Activated CD4-positive, CD25-positive, alpha-beta regulatory T cell treated with anti-CD3 and anti-CD28 coated beads, Interleukin-2, amount 50 U/mL, for 72 hours (primary cell): ENCODE measurements at regions not wholly inside any gene's neighbourhood (a gene's known extent, or its start where the extent isn't known, plus 50 kb on each side); places are given as distances from the start of the nearest gene placed in this dataset.
"Not testable (repeated sequence)": the region's sequence is repeated elsewhere in the genome, so short reads cannot be mapped to it uniquely, and the experiment has no call there.

Experiments
- DNase-seq: peaks from one replicate; pipeline ENCODE4 v3.0.0; 2021

DNA sequence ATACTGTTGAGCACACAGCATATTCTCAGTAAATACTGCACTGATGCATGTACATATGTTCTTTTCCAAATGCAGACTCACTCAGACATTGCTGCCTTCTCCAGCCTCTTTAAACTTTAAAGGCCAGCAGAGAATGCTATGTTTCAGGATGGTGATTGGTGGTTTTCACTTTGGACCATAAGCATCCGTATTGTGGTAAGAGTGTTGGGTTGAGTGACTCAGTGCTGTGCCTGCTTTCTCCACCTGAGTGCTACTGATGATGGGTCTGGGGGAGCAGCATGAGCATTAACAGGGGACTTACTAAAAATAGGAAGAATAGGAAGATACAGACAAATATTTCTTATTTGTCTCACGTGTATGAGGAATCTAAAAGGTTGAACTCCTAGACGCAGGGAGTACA, 56.3 kb upstream of the ZNF92 start:
- no peak for DNase-seq

DNA sequence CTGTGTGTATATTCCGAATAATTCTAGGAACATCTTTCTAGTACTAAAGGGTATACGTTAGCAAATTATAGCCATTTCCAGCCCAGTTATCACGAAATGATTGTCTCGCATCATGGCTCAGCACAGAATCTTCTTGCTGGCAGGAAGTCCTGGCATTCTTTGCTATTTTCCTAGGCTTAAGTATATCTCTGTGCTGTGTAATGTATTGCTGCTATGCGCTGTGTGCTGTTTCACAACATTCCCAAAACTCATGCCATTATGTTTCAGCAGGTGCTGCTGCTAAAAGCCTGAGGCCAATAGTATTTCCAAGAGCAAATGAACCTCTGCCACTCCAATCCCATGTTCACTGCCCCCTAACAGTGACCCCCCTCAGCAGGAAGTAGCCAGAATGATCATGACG, 62.9 kb upstream of the ZNF92 start:
- DNase-seq, result no peak

DNA sequence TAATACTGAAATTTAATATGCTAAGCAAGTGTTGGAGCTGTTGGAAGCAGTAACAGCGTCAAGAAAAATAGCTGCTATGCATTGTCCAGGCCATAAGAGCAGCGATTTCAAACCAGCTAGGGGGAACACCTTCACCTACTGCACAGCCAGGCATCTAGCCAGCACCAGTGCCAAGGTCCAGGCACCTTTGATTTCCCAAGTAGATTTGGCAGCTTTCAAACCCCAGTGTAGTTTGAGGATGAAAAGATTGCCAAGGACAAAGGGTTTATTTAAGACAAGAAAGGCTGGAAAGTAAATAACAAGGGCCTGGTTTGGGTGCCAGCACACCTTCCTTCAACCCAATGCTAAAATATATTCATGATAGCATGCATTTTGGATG, 65.4 kb upstream of the ZNF92 start:
- DNase-seq, result no peak

DNA sequence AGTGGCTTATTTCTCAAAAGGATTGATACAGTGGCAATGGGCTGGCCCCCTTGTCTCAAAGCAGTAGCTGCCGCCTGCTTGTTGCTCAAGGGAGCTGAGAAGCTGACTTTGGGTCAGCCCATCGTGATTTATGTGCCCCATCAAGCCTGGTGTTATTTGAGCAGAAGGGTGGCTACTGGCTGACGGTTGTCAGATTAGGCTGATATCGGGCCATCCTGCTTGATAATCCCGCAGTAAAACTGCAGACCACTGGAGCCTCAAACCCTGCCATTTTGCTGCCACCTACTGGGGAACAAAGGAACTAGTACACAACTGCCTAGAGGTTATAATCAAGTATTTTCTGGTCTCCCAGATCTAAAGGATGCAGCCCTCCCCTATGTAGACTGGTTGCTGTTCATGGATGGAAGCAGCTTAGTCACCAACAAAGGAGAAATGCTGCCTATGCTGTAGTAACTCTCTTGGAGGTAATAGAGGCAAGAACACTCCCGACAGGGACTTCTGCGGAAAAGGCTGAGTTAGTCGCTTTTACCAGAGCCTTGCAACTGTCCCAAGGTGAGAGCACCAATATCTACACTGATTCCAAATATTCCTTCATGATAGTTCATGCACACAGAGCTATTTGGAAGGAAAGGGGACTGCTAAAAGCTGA, 65.9 kb upstream of the ZNF92 start:
- no peak for DNase-seq

DNA sequence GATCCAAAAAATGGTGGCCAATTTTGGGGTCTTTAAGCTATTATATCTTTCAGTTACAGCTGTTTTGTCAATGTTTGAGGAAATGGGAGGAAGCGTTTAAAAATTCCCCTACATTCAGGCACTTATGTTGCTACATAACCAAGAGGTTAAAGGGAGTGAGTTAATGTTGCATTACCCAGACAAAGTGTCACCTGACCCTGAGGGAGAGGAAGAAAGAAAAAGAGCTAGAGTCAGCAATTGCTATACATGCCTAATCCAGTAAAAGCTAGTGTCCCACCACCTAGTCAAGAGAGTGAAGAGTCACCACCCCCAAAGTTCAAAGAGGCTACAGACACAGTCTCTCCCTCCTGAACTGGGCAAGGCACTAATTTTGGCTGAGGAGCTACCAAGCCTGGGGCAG, 69.5 kb upstream of the ZNF92 start:
- DNase-seq, result no peak

DNA sequence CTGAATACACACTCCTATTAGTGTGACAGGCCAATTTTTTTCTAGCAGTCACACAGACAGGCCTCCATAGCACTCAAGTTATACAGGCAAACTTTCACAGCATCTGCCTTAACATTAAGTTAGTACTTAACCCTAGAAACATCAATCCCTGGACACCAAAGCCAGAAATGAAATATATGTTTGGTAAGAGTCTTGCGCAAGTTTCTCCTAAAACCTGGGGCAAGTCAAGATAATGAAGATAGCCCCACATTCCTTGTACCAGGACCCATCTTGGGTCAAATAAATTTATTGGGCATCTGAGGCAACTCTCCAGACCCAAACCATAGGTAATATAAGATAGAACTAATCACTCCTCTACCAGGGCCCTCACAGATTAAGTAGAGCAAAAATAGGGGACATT, 70.8 kb upstream of the ZNF92 start:
- DNase-seq, result no peak

DNA sequence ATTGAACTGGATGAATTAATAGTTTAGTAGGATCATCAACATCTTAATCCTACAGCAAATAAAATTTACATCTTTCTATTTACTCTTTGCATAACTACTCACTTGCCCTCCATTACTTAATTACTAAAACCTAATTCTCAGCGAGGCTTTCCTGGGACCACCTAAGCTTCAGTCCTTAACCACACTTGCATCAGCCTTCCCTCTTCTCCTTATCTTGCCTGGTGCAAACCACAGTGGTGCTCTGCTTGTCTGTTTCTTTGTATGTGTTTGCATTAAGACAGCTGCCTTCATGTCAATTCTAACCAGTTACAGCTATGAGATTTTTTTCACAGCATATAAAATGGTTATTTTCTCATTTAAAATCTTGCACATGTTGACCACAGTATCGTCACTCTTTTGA, 72.6 kb upstream of the ZNF92 start:
- no peak for DNase-seq

DNA sequence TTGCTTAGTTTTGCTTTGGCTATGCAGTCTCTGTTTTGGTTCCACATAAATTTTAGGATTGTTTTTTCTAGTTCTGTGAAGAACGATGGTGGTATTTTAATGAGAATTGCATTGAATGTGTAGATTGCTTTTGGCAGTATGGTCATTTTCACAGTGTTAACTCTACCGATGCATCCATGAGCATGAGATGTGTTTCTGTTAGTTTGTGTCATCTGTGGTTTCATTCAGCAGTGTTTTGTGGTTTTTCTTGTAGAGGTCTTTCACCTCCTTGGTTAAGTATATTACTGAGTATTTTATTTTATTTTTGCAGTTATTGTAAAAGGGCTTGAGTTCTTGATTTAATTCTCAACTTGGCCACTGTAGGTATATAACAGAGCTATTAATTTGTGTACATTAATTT, 78.2 kb upstream of the ZNF92 start:
- no peak for DNase-seq

DNA sequence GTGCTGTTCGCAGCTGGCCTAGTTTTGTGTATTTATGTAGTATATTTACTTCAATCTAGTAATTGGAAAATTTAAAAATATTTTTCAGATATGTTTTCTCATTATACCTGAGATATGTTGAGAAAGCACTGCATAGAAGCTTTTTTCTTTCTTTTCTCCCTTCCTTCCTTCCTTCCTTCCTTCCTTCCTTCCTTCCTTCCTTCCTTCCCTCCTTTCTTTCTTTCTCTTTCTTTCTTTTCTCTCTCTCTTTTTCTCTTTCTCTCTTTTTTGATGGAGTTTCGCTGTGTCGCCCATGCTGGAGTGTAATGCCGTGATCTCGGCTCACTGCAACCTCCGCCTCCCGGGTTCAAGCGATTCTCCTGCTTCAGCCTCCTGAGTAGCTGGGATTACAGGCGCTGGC, 83.3 kb upstream of the ZNF92 start:
- not testable (repeated sequence) for DNase-seq

DNA sequence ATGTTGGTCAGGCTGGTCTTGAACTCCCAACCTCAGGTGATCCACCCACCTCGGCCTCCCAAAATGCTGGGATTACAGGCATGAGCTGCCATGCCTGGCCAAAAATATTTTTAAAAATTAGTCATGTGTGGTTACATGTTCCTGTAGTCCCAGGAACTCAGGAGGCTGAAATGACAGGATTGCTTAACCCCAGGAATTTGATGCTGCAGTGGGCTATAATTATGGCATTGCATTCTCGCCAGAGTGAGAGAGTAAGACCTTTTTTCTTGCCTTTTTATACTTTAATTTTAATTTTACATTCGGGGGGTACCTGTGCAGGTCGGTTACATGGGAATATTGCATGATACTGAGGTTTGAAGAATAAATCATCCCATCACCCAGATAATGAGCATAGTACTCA, 86.6 kb upstream of the ZNF92 start:
- DNase-seq, result no peak

DNA sequence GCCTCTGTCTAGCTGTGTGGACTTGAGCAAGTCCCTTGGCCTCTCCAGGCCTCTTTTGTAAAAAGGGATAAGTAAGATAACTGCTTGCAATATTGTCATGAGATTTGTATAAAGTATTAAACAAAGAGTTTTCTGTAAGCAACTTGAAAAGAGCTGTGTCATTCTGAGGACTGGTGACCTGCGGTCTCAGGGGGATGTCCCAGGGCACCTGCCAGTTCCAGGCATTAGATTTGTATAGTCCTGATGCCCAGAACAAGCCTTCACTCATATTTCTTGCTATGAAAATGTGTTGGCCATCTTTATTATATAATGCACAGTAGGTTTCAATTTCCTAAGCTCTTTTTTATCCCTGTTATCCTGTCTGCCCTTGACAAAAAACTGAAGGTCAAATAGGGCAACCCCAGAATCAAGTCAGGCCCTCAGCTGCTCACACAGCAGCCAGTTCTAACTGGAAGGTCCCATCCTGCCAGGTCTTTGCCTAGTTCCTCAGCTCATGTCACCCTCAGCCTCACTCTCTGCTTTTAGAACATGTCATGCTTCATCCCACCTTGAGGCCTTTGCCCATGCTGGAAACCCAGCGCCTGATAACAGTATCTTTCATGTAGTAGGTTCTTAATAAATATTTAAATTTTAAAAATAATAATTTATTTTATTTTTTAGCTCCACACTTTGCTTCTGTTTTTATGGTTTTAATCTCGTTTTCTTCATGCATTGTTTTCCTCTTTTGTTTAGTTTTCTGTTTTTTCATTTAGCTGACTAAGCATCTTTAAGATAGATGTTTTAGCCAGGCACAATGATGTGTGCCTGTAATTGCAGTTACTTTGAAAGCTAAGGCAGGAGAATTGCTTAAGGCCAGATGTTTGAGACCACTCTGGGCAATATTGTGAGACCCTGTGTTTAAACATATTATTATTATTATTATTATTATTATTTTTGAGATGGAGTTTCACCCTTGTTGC, 87.5 kb upstream of the ZNF92 start:
- DNase-seq, result no peak

DNA sequence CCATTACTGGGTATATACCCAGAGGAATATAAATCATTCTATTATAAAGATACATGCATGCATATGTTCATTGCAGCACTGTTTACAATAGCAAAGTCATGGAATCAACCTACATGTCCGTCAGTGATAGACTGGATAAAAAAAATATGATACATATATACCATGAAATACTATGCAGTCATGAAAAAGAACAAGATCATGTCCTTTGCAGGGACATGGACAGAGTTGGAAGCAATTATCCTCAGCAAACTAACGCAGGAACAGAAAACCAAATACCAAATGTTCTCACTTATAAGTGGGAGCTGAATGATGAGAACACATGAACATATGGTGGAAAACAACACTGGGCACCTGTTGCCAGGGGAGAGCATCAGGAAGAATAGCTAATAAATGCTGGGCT, 88.4 kb upstream of the ZNF92 start:
- DNase-seq, result not testable (repeated sequence)

DNA sequence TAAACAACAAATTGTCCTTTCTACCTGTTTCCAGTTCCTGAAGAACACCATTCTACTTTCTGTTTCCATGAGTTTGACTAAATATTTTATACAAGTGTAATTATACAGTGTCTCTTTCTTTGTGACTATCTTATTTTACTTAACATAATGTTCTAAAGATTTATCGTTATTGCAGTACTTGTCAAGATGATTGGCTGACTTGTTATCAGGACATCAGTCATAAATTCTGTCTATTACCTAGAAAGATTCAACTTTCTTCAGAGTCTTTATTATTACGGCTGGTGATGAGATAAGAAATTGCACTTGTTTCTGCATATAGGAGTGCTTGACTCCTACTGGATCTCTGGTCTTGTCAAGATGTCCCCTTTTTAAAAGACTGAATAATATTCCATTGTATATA, 93.9 kb upstream of the ZNF92 start:
- DNase-seq, result no peak

DNA sequence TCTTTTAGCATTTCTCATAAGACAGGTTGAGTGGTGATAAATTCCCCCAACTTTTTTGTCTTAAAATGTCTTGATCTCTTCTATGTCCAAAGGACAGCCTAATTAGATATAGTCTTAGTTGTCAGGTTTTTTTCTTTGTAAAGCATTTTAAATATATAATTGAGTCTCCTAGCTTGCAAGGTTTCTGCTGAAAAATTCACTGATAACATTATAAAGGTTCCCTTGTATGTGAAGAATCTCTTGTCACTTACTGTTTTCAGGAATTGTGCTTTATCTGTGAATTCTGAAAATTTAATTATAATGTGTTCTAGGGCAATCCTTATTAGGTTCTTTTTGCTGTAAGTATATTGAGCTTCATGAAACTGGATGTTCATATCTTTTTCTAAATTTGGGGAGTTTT, 96.8 kb upstream of the ZNF92 start:
- DNase-seq, result no peak

DNA sequence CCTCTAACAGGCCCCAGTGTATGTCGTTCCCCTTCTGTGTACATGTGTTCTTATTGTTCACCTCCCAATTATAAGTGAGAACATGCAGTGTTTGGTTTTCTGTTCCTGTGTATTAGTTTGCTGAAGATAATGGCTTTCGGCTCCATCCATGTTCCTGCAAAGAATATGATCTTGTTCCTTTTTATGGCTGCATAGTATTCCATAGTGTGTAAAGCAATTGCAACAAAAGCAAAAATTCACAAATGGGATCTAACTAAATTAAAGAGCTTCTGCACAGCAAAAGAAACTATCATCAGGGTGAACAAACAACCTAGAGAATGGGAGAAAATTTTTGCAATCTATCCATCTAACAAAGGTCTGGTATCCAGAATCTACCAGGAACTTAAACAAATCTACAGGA, 102.2 kb upstream of the ZNF92 start:
- DNase-seq, result not testable (repeated sequence)

DNA sequence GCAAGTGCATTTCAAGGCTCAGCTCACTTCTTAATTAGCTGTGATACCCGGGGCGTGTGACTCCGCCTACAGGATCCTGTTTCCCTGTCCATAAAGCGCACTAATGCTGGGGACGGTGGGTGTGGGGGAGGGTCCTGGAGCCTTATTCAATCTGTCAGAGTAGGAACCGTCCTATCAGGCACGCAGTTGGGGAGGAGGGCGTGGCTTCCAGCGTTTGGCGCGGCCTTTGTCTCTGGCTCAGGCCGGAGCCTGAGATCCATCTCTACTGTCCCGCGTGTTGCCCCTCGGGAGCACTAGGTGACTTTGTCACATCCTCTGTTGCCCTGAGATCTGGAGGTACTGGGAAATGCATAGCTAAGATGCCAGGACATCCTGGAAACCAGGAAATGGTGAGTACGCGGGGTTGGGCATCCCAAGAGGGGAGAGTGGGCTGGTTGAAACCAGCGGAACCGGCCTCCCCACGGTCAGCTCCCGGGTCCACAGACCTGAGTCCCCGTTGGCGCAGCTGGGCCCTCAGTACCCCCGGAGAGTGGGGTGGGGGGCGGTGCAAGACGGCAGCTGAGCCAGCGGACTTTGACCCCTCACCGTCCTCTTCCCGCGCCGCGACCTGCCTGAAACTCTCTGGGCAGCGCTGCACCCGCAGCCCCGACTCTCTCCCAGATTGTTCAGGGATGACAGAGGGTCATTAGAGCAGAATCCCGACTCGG, 104.4 kb upstream of the ZNF92 start:
- no peak for DNase-seq

DNA sequence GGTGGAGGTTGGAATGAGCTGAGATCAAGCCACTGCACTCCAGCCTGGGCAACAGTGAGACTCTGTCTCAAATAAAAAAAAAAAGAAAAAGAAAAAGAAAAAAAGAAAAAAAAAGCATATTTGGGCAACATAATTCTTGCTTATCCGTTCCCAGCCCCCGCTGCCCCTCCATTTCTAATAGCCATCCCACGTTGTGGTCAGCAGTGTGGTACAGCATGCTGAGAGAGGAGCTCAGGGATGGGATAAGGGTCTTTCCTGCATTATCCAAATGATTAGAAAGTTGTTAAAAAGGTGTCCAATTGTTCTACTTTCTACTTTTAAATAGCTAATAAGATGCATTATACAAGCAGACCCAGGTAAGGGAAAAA, 104.9 kb upstream of the ZNF92 start:
- no peak for DNase-seq

DNA sequence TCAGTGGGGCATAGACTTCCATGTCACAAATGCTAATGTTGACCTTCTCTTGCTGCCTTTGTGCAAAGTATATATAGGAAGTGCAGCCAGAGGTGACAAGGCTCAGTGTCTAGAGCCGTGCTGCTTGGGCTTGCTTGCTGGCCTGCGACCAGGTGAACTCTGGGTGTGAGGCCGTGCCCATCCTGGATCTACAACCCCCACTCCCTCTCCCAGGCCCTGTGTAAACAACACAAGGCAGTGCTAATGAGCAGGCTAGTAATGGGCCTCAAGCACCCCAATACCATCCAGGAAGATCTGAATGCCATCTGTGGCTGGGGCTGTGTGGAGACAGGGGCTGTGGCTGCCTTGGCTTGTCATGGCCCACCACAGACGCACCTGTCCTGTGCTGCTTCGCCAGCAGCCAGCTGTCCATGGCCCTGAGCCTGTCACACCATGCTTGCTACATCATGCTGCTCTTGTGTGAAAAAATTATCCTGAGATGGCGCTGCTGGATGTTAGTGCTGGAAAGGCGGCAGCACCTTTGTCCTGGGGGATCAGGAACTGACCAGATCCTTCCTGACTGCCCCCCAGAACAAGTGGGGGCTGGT, 107.6 kb upstream of the ZNF92 start:
- DNase-seq, result no peak

DNA sequence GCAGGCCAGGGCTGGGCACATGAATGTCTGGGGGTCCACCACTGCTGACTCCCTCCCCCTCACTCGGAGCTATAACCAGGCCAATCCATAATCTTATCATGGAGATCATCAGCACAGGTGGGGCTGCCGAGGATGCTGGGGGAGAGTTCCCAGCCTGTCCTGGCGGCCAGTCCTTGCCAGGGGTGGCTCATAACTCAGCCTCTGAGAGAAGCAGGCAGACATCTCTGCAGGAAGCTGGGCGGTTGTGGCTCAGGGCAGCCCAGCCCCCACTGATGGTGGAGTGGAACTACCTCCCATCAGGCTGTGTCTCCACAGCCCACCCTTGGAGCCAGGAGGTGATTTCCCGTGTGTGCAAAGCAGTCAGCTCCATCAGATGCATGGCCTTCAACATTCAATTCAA, 109.4 kb upstream of the ZNF92 start:
- DNase-seq, result no peak

DNA sequence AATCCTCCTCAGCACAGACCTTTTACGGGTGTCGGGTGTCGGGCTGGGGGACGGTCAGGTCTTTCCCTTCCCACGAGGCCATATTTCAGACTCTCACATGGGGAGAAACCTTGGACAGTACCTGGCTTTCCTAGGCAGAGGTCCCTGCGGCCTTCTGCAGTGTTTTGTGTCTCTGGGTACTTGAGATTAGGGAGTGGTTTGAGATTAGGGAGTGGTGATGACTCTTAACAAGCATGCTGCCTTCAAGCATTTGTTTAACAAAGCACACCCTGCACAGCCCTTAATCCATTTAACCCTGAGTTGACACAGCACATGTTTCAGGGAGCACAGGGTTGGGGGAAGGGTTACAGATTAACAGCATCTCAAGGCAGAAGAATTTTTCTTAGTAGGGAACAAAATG, 113.0 kb upstream of the ZNF92 start:
- not testable (repeated sequence) for DNase-seq

DNA sequence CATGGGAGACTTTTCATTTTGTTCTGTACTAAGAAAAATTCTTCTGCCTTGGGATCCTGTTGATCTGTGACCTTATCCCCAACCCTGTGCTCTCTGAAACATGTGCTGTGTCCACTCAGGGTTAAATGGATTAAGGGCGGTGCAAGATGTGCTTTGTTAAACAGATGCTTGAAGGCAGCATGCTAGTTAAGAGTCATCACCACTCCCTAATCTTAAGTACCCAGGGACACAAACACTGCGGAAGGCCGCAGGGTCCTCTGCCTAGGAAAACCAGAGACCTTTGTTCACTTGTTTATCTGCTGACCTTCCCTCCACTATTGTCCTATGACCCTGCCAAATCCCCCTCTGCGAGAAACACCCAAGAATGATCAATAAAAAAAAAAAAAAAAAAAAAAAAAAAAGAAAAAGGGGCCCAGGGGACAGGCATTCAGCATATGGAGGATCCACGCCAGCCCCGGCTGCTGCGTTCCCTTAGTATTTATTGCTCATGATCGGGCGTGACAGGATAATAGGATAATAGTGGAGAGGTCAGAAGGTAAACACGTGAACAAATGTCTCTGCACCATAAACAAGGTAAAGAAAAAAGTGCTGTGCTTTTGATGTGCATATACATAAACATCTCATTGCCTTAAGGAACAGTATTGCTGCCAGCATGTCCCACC, 113.7 kb upstream of the ZNF92 start:
- DNase-seq, result not testable (repeated sequence)

DNA sequence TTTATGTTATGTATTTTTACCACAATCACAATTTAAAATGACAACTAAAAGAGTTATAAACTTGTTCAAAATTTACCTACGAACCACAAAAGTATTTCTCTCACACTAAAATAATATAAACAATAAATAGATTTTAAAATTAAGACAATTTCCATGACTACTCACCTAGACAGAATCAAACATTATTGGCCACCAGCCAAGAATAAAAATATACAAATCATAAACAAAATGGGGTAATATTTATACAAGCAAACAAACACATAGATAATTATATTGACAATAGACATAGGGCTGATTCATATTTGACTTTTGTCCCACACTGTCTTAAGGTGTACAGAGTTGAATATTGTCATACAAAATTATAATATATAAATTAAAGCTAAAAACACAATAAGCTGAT, 119.6 kb upstream of the ZNF92 start:
- no peak for DNase-seq
